Coronary artery (tissue), 2 donors: ENCODE measurements at regions not wholly inside any gene's neighbourhood (a gene's known extent, or its start where the extent isn't known, plus 50 kb on each side); places are given as distances from the start of the nearest gene placed in this dataset.

ENCODE experiments used
- DNase-seq: peaks from one replicate; pipeline ENCODE4 v3.0.0-alpha.2; 2017; ENCODE audit warnings: low spot score
- H3K27ac ChIP-seq, 2 donors: fragments of 200-600 bp; sonication (generic); one replicate each; pipeline ENCODE4 v1.5.1; 2016 to 2019
- H3K4me3 ChIP-seq: fragments of 200-600 bp; sonication (generic); 2 replicates; pipeline ENCODE4 v1.5.1; 2016; ENCODE audit warnings: mild to moderate bottlenecking, moderate library complexity
- TF ChIP-seq, protein P1 (sequence below): fragments of 200-600 bp; sonication (generic); IDR thresholded peaks from one replicate; pipeline ENCODE4 v1.5.1; 2019; ENCODE audit warnings: antibody characterized with exemption

GRCh38 chr7:95684505-95684904 is 87.8 kb upstream of the DYNC1I1 start:
- no peak for DNase-seq
- no peak overlapping the region for H3K27ac ChIP-seq
- TF ChIP-seq, protein P1, sequence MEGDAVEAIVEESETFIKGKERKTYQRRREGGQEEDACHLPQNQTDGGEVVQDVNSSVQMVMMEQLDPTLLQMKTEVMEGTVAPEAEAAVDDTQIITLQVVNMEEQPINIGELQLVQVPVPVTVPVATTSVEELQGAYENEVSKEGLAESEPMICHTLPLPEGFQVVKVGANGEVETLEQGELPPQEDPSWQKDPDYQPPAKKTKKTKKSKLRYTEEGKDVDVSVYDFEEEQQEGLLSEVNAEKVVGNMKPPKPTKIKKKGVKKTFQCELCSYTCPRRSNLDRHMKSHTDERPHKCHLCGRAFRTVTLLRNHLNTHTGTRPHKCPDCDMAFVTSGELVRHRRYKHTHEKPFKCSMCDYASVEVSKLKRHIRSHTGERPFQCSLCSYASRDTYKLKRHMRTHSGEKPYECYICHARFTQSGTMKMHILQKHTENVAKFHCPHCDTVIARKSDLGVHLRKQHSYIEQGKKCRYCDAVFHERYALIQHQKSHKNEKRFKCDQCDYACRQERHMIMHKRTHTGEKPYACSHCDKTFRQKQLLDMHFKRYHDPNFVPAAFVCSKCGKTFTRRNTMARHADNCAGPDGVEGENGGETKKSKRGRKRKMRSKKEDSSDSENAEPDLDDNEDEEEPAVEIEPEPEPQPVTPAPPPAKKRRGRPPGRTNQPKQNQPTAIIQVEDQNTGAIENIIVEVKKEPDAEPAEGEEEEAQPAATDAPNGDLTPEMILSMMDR: no peak
- H3K4me3 ChIP-seq: no peak overlapping the region

DNA sequence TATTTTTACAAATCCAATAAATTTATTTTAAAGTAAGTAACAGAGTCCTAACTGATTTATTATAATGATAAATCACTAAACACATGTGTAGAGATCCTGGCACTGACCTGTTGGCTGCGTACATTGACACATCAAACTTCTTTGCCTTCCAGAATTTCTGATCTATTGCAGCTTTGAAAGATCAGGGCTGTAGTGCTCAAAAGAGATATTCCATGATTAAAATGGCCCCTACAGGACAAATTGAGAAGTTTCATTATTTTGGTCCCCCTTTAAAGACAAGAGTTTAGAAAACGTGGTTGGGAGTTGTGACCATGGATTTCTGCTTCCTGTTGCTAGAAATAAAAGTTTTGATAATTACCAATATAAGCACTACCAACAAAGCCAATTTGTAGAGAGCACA is 87.7 kb upstream of the PDK4 start:
- no peak for DNase-seq
- H3K27ac ChIP-seq: no peak overlapping the region
- TF ChIP-seq, protein P1: peak; percentile 33

GRCh38 chr7:95682913-95683312 is 86.6 kb upstream of the PDK4 start:
- DNase-seq: no peak
- TF ChIP-seq, protein P1: no peak
- Histone ChIP-seq H3K4me3 (no peak overlapping the region), H3K27ac (no peak overlapping the region)

More for the DNA sequence above, 87.7 kb upstream of the PDK4 start:
- no peak overlapping the region for H3K4me3 ChIP-seq

DNA sequence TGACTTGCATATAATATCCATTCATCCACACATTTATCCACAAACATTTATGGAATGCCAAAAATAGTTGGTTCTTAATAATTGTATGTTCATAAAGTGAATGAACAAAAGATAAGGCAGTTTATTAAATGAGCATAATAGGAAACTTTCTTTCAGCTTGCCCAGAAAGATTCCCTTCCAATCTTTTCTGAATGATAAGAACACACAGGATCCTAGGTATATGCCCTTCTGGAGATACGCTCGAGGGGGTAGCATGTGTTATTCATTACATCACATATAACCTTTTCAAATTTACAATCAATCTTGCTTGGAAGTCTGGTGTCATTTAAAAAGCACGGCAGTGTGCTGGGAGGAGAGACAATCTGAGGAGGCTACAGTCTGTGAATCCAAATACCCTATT is 80.4 kb upstream of the PDK4 start:
- no peak for DNase-seq
- Histone ChIP-seq H3K27ac (no peak overlapping the region), H3K4me3 (no peak overlapping the region)
- TF ChIP-seq, protein P1: no peak

DNA sequence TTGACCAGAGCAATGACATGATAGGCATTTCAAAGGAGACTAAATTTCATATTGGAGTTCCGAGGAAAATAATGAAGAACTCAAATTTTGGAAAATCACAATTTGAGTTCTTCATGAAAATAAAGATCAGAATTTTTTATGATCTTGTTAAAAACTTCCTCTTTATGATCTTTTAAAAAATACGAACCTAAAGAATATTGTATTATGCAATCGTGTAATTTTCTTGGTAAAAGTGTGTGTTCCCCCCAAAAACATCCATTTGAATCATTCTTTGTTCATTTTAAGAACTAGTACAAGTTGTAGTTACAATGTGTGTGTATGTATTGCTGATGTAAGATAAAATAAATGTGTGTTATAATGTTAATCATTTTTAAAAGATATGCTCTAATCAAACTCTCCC is 79.3 kb upstream of the PDK4 start:
- no peak for DNase-seq
- H3K4me3 ChIP-seq: no peak overlapping the region
- no peak overlapping the region for H3K27ac ChIP-seq
- TF ChIP-seq, protein P1: no peak

DNA sequence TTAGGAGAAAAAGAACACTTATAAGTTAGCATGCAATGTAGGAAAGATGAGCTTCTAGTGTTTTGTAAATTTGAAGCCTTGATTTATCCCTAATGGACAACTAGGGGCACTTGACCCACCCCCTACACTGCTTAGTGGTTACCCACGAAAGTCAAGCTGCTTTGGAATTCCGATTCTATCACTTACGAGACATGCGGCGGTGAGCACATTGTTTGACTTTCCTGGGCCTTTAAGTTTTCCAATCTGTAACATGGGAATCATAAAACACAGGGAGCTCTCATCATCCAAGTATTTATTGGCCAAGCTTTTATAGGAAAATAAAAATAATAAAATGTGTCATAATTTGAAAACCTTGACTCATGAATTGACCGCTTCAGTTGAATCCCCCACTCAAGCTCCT is 78.7 kb upstream of the PDK4 start:
- no peak for DNase-seq
- Histone ChIP-seq H3K27ac (no peak overlapping the region), H3K4me3 (no peak overlapping the region)
- TF ChIP-seq, protein P1: no peak

GRCh38 chr7:95674101-95674500 is 77.8 kb upstream of the PDK4 start:
- TF ChIP-seq, protein P1: no peak
- Histone ChIP-seq H3K4me3 (no peak overlapping the region), H3K27ac (no peak overlapping the region)
- DNase-seq: no peak
